Gastroesophageal sphincter (tissue), 4 donors: ENCODE measurements at regions not wholly inside any gene's neighbourhood (a gene's known extent, or its start where the extent isn't known, plus 50 kb on each side); places are given as distances from the start of the nearest gene placed in this dataset.

Experiments
- ATAC-seq: fragments of 150-250 bp; one replicate; pipeline ENCODE4 v1.9.1; 2016; ENCODE audit warnings: mild to moderate bottlenecking, moderate library complexity
- H3K27ac ChIP-seq, 4 donors: fragments of 200-600 bp; sonication (generic) in 3 of 4; 1 replicate in 3 of 4; 2 replicates in 1 of 4; pipeline ENCODE4 v1.5.1; 2016 to 2019
- H3K27me3 ChIP-seq: fragments of 200-600 bp; sonication (generic); one replicate; pipeline ENCODE4 v1.5.1; 2019
- H3K36me3 ChIP-seq, 2 donors: fragments of 200-600 bp; sonication (generic); one replicate each; pipeline ENCODE4 v1.5.1; 2019; ENCODE audit warnings: control low read depth in 1 of 2
- H3K4me1 ChIP-seq, 3 donors: fragments of 200-600 bp; sonication (generic); 1 replicate in 2 of 3; 2 replicates in 1 of 3; pipeline ENCODE4 v1.5.1; 2016 to 2019; ENCODE audit warnings: control low read depth in 2 of 3
- H3K4me3 ChIP-seq, 2 donors: fragments of 200-600 bp; sonication (generic); one replicate each; pipeline ENCODE4 v1.5.1; 2019; ENCODE audit warnings: mild to moderate bottlenecking in 1 of 2, moderate library complexity in 1 of 2
- H3K9me3 ChIP-seq, 3 donors: fragments of 200-600 bp; sonication (generic); one replicate each; pipeline ENCODE4 v1.5.1; 2017 to 2019; ENCODE audit warnings: control low read depth in 2 of 3
- EP300 ChIP-seq: sonication (generic); formaldehyde crosslinking; IDR thresholded peaks from one replicate; pipeline ENCODE4 v1.6.1; 2017; ENCODE audit warnings: antibody characterized with exemption, mild to moderate bottlenecking
- POLR2A ChIP-seq, 2 donors: fragments of 450-650 bp; IDR thresholded peaks; one replicate each; pipeline ENCODE4 v1.6.1; 2017; ENCODE audit warnings: antibody characterized with exemption in 2 of 2, mild to moderate bottlenecking in 2 of 2, moderate library complexity in 1 of 2
- POLR2AphosphoS5 ChIP-seq: sonication (generic); formaldehyde crosslinking; IDR thresholded peaks from one replicate; pipeline ENCODE4 v1.6.1; 2017; ENCODE audit warnings: antibody characterized with exemption
- WGBS, 2 donors: methylation state at CpG; one replicate each; pipeline ENCODE4 v1.1.5; 2018; ENCODE audit warnings: low coverage in 1 of 2; 5-methylcytosine and 5-hydroxymethylcytosine counted together
- TF ChIP-seq, protein P1 (sequence below), 4 experiments: fragments of 200-600 bp in 2 of 4; fragments of 450-650 bp in 2 of 4; sonication (generic) in 1 of 4; IDR thresholded peaks; one replicate each; pipeline ENCODE4 v1.5.1; 2017 to 2019; ENCODE audit warnings: antibody characterized with exemption in 4 of 4, mild to moderate bottlenecking in 2 of 4, moderate library complexity in 2 of 4

GRCh38 chr6:43869079-43869710 is 99.2 kb downstream of the VEGFA start:
- Histone ChIP-seq H3K4me1 (no peaks in the 10 kb centered on the region), H3K4me3 (no peak overlapping the region), H3K27me3 (peaks cover 18% of the 10 kb centered on the region), H3K36me3 (no peaks in the 10 kb centered on the region), H3K27ac (no peak overlapping the region), H3K9me3 (no peaks in the 10 kb centered on the region)
- TF ChIP-seq, protein P1, sequence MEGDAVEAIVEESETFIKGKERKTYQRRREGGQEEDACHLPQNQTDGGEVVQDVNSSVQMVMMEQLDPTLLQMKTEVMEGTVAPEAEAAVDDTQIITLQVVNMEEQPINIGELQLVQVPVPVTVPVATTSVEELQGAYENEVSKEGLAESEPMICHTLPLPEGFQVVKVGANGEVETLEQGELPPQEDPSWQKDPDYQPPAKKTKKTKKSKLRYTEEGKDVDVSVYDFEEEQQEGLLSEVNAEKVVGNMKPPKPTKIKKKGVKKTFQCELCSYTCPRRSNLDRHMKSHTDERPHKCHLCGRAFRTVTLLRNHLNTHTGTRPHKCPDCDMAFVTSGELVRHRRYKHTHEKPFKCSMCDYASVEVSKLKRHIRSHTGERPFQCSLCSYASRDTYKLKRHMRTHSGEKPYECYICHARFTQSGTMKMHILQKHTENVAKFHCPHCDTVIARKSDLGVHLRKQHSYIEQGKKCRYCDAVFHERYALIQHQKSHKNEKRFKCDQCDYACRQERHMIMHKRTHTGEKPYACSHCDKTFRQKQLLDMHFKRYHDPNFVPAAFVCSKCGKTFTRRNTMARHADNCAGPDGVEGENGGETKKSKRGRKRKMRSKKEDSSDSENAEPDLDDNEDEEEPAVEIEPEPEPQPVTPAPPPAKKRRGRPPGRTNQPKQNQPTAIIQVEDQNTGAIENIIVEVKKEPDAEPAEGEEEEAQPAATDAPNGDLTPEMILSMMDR (IDR thresholded peaks at IDR 0.05): no peak
- TF ChIP-seq EP300 (no peak), POLR2A (IDR thresholded peaks at IDR 0.05) (no peak), POLR2AphosphoS5 (no peak)
- ATAC-seq: no peak
- WGBS, 2 donors: 81% methylated on average over 2 of the region's 12 CpGs; no CpG with 5 or more reads in 1 of the 2 donors

GRCh38 chr6:43868467-43868866 is 98.5 kb downstream of the VEGFA start:
- H3K36me3 ChIP-seq: no peaks in the 10 kb centered on the region
- H3K4me1 ChIP-seq: no peaks in the 10 kb centered on the region
- no peak for ATAC-seq
- no peaks in the 10 kb centered on the region for H3K9me3 ChIP-seq
- no peak for TF ChIP-seq POLR2A (IDR thresholded peaks at IDR 0.05)
- H3K27me3 ChIP-seq: peaks cover 20% of the 10 kb centered on the region
- H3K27ac ChIP-seq: no peak overlapping the region
- H3K4me3 ChIP-seq: no peak overlapping the region
- WGBS, 2 donors: 88 to 98% methylated on average over 2 to 6 of the region's 6 CpGs

- H3K36me3 ChIP-seq: no peaks in the 10 kb centered on the region
- TF ChIP-seq EP300 (no peak), POLR2A (IDR thresholded peaks at IDR 0.05) (no peak), POLR2AphosphoS5 (no peak)
- TF ChIP-seq, protein P1 (IDR thresholded peaks at IDR 0.05): no peak
- ATAC-seq: no peak
- H3K27ac ChIP-seq: no peak overlapping the region
- H3K9me3 ChIP-seq: no peaks in the 10 kb centered on the region
- peaks cover 20% of the 10 kb centered on the region for H3K27me3 ChIP-seq
- H3K4me3 ChIP-seq: no peak overlapping the region
- 73 to 100% methylated on average over 1 to 2 of the region's 5 CpGs for WGBS, 2 donors
- H3K4me1 ChIP-seq: no peaks in the 10 kb centered on the region
Observed at GRCh38 chr6:43867996-43868395, 98.0 kb downstream of the VEGFA start.

DNA sequence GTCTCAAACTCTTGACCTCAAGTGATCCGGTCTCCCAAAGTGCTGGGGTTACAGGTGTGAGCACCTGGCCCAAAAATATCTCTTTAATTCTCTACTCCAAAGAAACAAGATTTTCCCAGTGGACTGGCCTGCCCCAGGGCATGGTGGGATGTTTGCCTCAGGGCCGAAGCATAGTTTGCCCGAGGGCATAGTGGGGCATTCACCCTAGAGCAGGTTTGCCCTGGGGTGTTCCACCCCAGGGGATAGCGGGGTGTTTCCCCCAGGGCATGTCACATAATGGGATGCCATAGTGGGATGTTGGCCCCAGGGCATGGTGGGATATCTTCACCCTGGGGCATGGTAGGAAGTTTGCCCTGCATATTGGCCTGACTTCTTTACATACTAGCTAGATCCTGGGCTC is 97.2 kb downstream of the VEGFA start:
- TF ChIP-seq EP300: no peak
- no peak for TF ChIP-seq POLR2AphosphoS5
- TF ChIP-seq, protein P1 (IDR thresholded peaks at IDR 0.05): no peak
- TF ChIP-seq POLR2A (IDR thresholded peaks at IDR 0.05): no peak
- H3K27me3 ChIP-seq: peaks cover 20% of the 10 kb centered on the region
- H3K36me3 ChIP-seq: no peaks in the 10 kb centered on the region
- no peak overlapping the region for H3K27ac ChIP-seq
- no peaks in the 10 kb centered on the region for H3K4me1 ChIP-seq
- no peak overlapping the region for H3K4me3 ChIP-seq
- WGBS, 2 donors: 100% methylated on average over 2 of the region's 4 CpGs; no CpG with 5 or more reads in 1 of the 2 donors
- no peak for ATAC-seq
- no peaks in the 10 kb centered on the region for H3K9me3 ChIP-seq

DNA sequence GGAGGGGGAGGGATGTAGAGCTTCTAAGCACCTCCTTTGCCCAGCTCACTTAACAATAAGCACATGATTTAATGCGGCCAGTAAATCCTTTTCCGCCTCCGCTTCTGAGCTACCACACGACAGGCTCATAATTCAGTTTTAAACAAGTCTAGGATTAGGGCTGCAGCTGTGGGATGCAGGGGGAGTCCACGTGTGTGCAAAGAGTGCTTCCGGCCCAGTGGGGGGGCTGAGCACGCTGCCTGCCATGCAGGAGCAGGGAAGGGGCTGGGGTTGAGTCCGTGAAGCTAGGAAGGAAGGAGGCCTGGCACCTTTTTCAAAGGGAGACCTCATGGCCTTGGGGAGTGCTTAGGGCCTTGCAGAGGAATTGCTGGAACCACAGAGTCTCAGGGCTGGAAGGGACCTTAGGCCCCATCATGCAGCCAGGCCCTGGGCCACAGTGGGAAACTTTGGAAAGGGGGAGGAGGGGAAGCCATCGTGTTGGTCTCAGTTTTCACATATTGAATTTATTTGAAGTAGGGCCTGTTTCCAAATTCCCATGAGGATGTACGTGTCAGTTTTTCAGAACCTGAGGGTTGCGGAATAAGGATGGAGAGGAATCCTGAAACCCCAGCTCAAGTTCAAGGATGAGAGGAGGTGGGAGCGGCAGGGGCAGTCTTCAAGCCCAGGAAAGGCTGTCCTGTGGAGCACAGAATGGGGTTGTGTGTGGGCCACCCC is 96.1 kb downstream of the VEGFA start:
- Histone ChIP-seq H3K4me1 (no peaks in the 10 kb centered on the region), H3K27ac (no peak overlapping the region), H3K27me3 (peaks cover 20% of the 10 kb centered on the region), H3K4me3 (no peak overlapping the region), H3K36me3 (no peaks in the 10 kb centered on the region), H3K9me3 (no peaks in the 10 kb centered on the region)
- TF ChIP-seq EP300: no peak
- TF ChIP-seq, protein P1 (IDR thresholded peaks at IDR 0.05): no peak
- no peak for TF ChIP-seq POLR2A (IDR thresholded peaks at IDR 0.05)
- no peak for TF ChIP-seq POLR2AphosphoS5
- no peak for ATAC-seq
- 69 to 93% methylated on average over 3 to 8 of the region's 12 CpGs for WGBS, 2 donors
